ENCODE measurements at regions not wholly inside any gene's neighbourhood (a gene's known extent, or its start where the extent isn't known, plus 50 kb on each side); places are given as distances from the start of the nearest gene placed in this dataset.
"Not testable (repeated sequence)": the region's sequence is repeated elsewhere in the genome, so short reads cannot be mapped to it uniquely, and the experiment has no call there.

GRCh38 chr1:112855152-112855828, 100.7 kb downstream of the SLC16A1 start:
- no peak overlapping the region for H2AFZ ChIP-seq (ENCODE audit: low read depth, low read length)
- H3K4me1 ChIP-seq (ENCODE audit: insufficient read depth, low read length) = no peaks in the 10 kb centered on the region
- H3K4me3 ChIP-seq (ENCODE audit: low read length) = no peak overlapping the region
- no peaks in the 10 kb centered on the region for H3K9me3 ChIP-seq (ENCODE audit: low read length)
- peaks cover 6% of the 10 kb centered on the region for H3K27me3 ChIP-seq (ENCODE audit: insufficient read depth, low read length)
- H3K36me3 ChIP-seq (ENCODE audit: insufficient read depth, low read length) = no peaks in the 10 kb centered on the region

DNA sequence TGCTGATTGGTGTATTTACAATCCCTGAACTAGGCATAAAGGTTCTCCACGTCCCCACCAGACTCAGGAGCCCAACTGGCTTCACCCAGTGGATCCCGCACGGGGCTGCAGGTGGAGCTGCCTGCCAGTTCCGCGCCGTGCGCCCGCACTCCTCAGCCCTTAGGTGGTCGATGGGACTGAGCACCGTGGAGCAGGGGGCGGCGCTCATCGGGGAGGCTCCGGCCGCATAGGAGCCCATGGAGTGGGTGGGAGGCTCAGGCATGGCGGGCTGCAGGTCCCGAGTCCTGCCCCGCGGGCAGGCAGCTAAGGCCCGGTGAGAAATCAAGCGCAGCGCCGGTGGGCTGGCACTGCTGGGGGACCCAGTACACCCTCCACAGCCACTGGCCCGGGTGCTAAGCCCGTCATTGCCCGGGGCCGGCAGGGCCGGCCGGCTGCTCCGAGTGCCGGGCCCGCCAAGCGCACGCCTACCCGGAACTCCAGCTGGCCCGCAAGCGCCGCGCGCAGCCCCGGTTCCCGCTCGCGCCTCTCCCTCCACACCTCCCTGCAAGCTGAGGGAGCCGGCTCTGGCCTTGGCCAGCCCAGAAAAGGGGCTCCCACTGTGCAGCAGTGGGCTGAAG, 101.5 kb downstream of the SLC16A1 start:
- H3K4me3 ChIP-seq (ENCODE audit: low read length); H3K4me1 ChIP-seq (ENCODE audit: insufficient read depth, low read length); H3K36me3 ChIP-seq (ENCODE audit: insufficient read depth, low read length); H2AFZ ChIP-seq (ENCODE audit: low read depth, low read length); H3K9me3 ChIP-seq (ENCODE audit: low read length): not testable (repeated sequence)
- peaks cover 11% of the 10 kb centered on the region for H3K27me3 ChIP-seq (ENCODE audit: insufficient read depth, low read length)

DNA sequence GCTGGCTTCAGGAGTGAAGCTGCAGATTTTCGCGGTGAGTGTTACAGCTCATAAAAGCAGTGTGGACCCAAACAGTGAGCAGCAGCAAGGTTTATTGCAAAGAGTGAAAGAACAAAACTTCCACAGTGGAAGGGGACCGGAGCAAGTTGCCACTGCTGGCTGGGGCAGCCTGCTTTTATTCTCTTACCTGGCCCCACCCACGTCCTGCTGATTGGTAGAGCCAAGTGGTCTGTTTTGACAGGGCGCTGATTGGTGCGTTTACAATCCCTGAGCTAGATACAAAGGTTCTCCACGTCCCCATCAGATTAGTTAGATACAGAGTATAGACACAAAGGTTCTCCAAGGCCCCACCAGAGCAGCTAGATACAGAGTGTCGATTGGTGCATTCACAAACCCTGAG, 102.1 kb downstream of the SLC16A1 start:
- not testable (repeated sequence) for H2AFZ ChIP-seq (ENCODE audit: low read depth, low read length); H3K4me3 ChIP-seq (ENCODE audit: low read length); H3K4me1 ChIP-seq (ENCODE audit: insufficient read depth, low read length); H3K9me3 ChIP-seq (ENCODE audit: low read length); H3K36me3 ChIP-seq (ENCODE audit: insufficient read depth, low read length)
- H3K27me3 ChIP-seq (ENCODE audit: insufficient read depth, low read length) = peaks cover 15% of the 10 kb centered on the region

GRCh38 chr1:112852934-112853333, 103.1 kb downstream of the SLC16A1 start:
- no peaks in the 10 kb centered on the region for H3K9me3 ChIP-seq (ENCODE audit: low read length)
- H3K4me3 ChIP-seq (ENCODE audit: low read length) = no peak overlapping the region
- no peak overlapping the region for H2AFZ ChIP-seq (ENCODE audit: low read depth, low read length)
- H3K4me1 ChIP-seq (ENCODE audit: insufficient read depth, low read length) = peaks cover 3% of the 10 kb centered on the region
- H3K36me3 ChIP-seq (ENCODE audit: insufficient read depth, low read length) = no peaks in the 10 kb centered on the region
- peaks cover 15% of the 10 kb centered on the region for H3K27me3 ChIP-seq (ENCODE audit: insufficient read depth, low read length)

DNA sequence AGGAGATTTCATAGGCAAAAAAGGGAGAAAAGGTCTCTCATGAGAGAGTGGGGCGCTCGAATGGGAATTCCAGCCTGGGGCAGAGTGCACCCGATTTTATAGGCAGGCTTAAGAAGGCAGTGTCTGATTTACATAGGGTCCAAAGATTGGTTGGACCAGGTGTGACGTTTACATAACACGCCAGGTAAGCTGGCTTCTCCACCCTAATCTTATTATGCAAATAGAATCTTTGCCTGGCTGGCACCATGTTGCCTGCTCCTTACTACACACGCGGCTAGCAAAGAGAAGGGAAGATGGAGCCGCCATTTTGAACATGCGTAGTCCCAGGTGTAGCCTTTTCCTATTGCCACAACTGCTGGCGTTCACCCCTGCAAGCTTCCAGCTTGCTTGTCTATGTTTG, 103.7 kb downstream of the SLC16A1 start:
- peaks cover 15% of the 10 kb centered on the region for H3K27me3 ChIP-seq (ENCODE audit: insufficient read depth, low read length)

DNA sequence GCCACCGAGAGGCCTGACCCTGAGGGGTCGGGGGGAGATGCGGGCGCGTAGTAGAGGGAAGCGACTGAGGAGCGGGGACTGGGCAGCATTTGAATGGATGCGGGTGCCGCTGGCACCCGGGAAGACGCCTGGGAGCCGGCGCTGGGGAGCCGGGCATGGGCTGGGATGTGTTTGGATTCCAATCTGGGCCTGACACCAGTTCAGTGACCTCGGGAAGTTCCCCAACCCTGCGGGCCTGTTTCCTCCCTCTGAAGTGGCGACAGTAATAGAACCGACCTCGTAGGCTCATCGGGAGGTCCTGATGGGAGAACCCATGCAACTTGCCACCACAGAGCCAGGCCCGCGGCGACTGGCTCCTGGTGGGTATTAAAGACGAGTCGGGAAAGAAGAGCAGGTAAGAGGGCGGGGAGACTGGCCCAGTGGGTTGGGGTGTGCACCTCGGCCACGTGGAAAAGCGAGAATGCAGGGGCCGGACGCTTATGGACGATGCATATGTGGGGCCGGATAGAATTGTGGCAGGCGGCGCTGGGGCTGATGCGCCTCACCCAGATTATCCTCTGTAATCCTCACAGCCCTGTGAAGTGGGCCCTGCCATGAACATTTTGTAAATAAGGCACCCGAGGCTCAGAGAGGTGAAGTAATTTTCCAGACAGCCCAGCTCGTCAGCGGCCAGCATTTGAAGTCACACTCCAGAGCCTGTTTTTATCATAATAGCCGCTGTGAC, 105.8 kb downstream of the SLC16A1 start:
- Histone ChIP-seq H3K4me1 (ENCODE audit: insufficient read depth, low read length) (peaks cover 3% of the 10 kb centered on the region), H3K4me3 (ENCODE audit: low read length) (peak overlapping the region; percentile 48), H3K36me3 (ENCODE audit: insufficient read depth, low read length) (no peaks in the 10 kb centered on the region), H3K27me3 (ENCODE audit: insufficient read depth, low read length) (peaks cover 15% of the 10 kb centered on the region), H3K9me3 (ENCODE audit: low read length) (no peaks in the 10 kb centered on the region), H2AFZ (ENCODE audit: low read depth, low read length) (peak overlapping the region; percentile 97)

More for the DNA sequence above, 103.7 kb downstream of the SLC16A1 start:
- no peaks in the 10 kb centered on the region for H3K9me3 ChIP-seq (ENCODE audit: low read length)
- peaks cover 3% of the 10 kb centered on the region for H3K4me1 ChIP-seq (ENCODE audit: insufficient read depth, low read length)
- H2AFZ ChIP-seq (ENCODE audit: low read depth, low read length) = no peak overlapping the region
- no peak overlapping the region for H3K4me3 ChIP-seq (ENCODE audit: low read length)
- H3K36me3 ChIP-seq (ENCODE audit: insufficient read depth, low read length) = no peaks in the 10 kb centered on the region

GRCh38 chr1:112849425-112850033, 106.5 kb downstream of the SLC16A1 start:
- Histone ChIP-seq H3K27me3 (ENCODE audit: insufficient read depth, low read length) (peaks cover 15% of the 10 kb centered on the region), H3K9me3 (ENCODE audit: low read length) (no peaks in the 10 kb centered on the region), H3K4me3 (ENCODE audit: low read length) (peak overlapping the region; percentile 48), H2AFZ (ENCODE audit: low read depth, low read length) (peak overlapping the region; percentile 97), H3K36me3 (ENCODE audit: insufficient read depth, low read length) (no peaks in the 10 kb centered on the region), H3K4me1 (ENCODE audit: insufficient read depth, low read length) (peaks cover 3% of the 10 kb centered on the region)

GRCh38 chr1:112841825-112842224, 114.2 kb downstream of the SLC16A1 start:
- Histone ChIP-seq H3K4me1 (ENCODE audit: insufficient read depth, low read length) (peaks cover 7% of the 10 kb centered on the region), H3K27me3 (ENCODE audit: insufficient read depth, low read length) (no peaks in the 10 kb centered on the region), H3K9me3 (ENCODE audit: low read length) (peaks cover 2% of the 10 kb centered on the region), H3K36me3 (ENCODE audit: insufficient read depth, low read length) (no peaks in the 10 kb centered on the region), H3K4me3 (ENCODE audit: low read length) (no peak overlapping the region), H2AFZ (ENCODE audit: low read depth, low read length) (no peak overlapping the region)

GRCh38 chr1:112840631-112841624, 115.1 kb downstream of the SLC16A1 start:
- Histone ChIP-seq H3K36me3 (ENCODE audit: insufficient read depth, low read length) (no peaks in the 10 kb centered on the region), H3K27me3 (ENCODE audit: insufficient read depth, low read length) (no peaks in the 10 kb centered on the region), H3K4me1 (ENCODE audit: insufficient read depth, low read length) (peaks cover 7% of the 10 kb centered on the region), H3K4me3 (ENCODE audit: low read length) (no peak overlapping the region), H2AFZ (ENCODE audit: low read depth, low read length) (no peak overlapping the region), H3K9me3 (ENCODE audit: low read length) (peaks cover 2% of the 10 kb centered on the region)

GRCh38 chr1:112836642-112837041, 119.4 kb downstream of the SLC16A1 start:
- Histone ChIP-seq H3K36me3 (ENCODE audit: insufficient read depth, low read length) (no peaks in the 10 kb centered on the region), H2AFZ (ENCODE audit: low read depth, low read length) (no peak overlapping the region), H3K4me1 (ENCODE audit: insufficient read depth, low read length) (peaks cover 7% of the 10 kb centered on the region), H3K9me3 (ENCODE audit: low read length) (no peaks in the 10 kb centered on the region), H3K27me3 (ENCODE audit: insufficient read depth, low read length) (no peaks in the 10 kb centered on the region), H3K4me3 (ENCODE audit: low read length) (no peak overlapping the region)

GRCh38 chr1:112833806-112834205, 118.7 kb upstream of the PPM1J start:
- H2AFZ ChIP-seq (ENCODE audit: low read depth, low read length) = no peak overlapping the region
- no peaks in the 10 kb centered on the region for H3K4me1 ChIP-seq (ENCODE audit: insufficient read depth, low read length)
- H3K27me3 ChIP-seq (ENCODE audit: insufficient read depth, low read length) = no peaks in the 10 kb centered on the region
- H3K36me3 ChIP-seq (ENCODE audit: insufficient read depth, low read length) = no peaks in the 10 kb centered on the region
- no peak overlapping the region for H3K4me3 ChIP-seq (ENCODE audit: low read length)
- H3K9me3 ChIP-seq (ENCODE audit: low read length) = no peaks in the 10 kb centered on the region

DNA sequence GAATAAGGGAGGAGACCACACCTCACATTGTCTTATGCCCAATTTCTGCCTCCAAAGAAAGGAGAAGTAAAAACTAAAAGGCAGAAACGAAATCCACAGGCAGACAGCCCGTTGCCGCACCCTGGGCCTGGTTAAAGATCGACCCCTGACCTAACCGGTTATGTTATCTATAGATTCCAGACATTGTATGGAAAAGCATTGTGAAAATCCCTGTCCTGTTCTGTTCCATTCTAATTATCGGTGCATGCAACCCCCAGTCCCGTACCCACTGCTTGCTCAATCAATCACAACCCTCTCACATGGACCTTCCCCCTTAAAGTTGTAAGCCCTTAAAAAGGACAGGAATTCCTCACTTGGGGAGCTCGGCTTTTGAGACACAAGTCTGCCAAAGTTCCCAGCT, 117.1 kb upstream of the PPM1J start:
- H3K9me3 ChIP-seq (ENCODE audit: low read length); H3K36me3 ChIP-seq (ENCODE audit: insufficient read depth, low read length); H3K27me3 ChIP-seq (ENCODE audit: insufficient read depth, low read length); H3K4me1 ChIP-seq (ENCODE audit: insufficient read depth, low read length); H2AFZ ChIP-seq (ENCODE audit: low read depth, low read length); H3K4me3 ChIP-seq (ENCODE audit: low read length): not testable (repeated sequence)

Measured in neuron (in vitro differentiated cells).